Testis (tissue), 2 donors: ENCODE measurements at regions not wholly inside any gene's neighbourhood (a gene's known extent, or its start where the extent isn't known, plus 50 kb on each side); places are given as distances from the start of the nearest gene placed in this dataset.

Experiments
- DNase-seq: peaks from one replicate; pipeline ENCODE4 v3.0.0-alpha.2; 2019
- H3K27ac ChIP-seq, 2 donors: fragments of 200-600 bp; sonication (generic); one replicate each; pipeline ENCODE4 v1.5.1; 2019
- H3K27me3 ChIP-seq: fragments of 200-600 bp; sonication (generic); one replicate; pipeline ENCODE4 v1.5.1; 2019
- H3K36me3 ChIP-seq: fragments of 200-600 bp; sonication (generic); one replicate; pipeline ENCODE4 v1.5.1; 2017; ENCODE audit warnings: low read depth; ENCODE audit errors: missing control alignments
- H3K4me1 ChIP-seq: fragments of 200-600 bp; sonication (generic); one replicate; pipeline ENCODE4 v1.5.1; 2019
- H3K4me3 ChIP-seq, 2 donors: fragments of 200-600 bp; sonication (generic); one replicate each; pipeline ENCODE4 v1.5.1; 2017 to 2019
- H3K9me3 ChIP-seq: fragments of 200-600 bp; sonication (generic); one replicate; pipeline ENCODE4 v1.5.1; 2017
- POLR2A ChIP-seq: fragments of 450-650 bp; IDR thresholded peaks from one replicate; pipeline ENCODE4 v1.6.1; 2017; ENCODE audit warnings: antibody characterized with exemption, mild to moderate bottlenecking, moderate library complexity
- WGBS, 2 donors: methylation state at CpG; one replicate each; pipeline ENCODE4 v1.1.5; 2018; 5-methylcytosine and 5-hydroxymethylcytosine counted together
- intact Hi-C: fragments of 100-400 bp; cut with DNase I; formaldehyde crosslinking; loops from one replicate; pipeline ENCODE4 v1.15.1; 2023; ENCODE audit warnings: low total_unique reads
- TF ChIP-seq, protein P1 (sequence below), 3 experiments: fragments of 450-650 bp in 2 of 3; fragments of 200-600 bp in 1 of 3; sonication (generic) in 1 of 3; IDR thresholded peaks; one replicate each; pipeline ENCODE4 v1.5.1; 2016 to 2019; ENCODE audit warnings: antibody characterized with exemption in 3 of 3, mild to moderate bottlenecking in 2 of 3, moderate library complexity in 1 of 3

DNA sequence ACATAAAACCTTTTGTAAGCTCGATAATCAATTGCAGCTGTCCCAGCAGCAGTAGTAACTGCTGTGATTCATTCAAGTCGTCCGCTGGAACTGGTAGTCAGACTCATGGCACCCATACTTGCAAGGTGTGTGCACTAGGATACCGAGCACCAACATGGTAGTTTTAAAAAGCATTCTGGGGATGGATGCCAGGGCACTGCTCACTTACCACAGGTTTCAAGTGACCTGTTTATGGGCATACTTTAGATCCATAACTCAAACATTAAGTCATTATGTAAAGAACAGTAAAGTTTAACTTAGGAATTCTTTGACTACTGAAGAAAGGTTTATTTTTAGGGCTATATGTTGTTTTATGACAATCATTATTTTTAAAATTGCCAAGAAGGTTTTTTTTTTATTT lies 2277.6 kb downstream of the MAT2B start:
- H3K27me3 ChIP-seq, result no peaks in the 10 kb centered on the region
- no peak overlapping the region for H3K4me3 ChIP-seq
- intact Hi-C loops, result no loop called here
- no peak overlapping the region for H3K27ac ChIP-seq
- H3K36me3 ChIP-seq, result no peaks in the 10 kb centered on the region
- no peak for DNase-seq
- WGBS, 2 donors, result 77 to 84% methylated on average over 4 of the region's 4 CpGs
- no peaks in the 10 kb centered on the region for H3K9me3 ChIP-seq
- TF ChIP-seq, protein P1, sequence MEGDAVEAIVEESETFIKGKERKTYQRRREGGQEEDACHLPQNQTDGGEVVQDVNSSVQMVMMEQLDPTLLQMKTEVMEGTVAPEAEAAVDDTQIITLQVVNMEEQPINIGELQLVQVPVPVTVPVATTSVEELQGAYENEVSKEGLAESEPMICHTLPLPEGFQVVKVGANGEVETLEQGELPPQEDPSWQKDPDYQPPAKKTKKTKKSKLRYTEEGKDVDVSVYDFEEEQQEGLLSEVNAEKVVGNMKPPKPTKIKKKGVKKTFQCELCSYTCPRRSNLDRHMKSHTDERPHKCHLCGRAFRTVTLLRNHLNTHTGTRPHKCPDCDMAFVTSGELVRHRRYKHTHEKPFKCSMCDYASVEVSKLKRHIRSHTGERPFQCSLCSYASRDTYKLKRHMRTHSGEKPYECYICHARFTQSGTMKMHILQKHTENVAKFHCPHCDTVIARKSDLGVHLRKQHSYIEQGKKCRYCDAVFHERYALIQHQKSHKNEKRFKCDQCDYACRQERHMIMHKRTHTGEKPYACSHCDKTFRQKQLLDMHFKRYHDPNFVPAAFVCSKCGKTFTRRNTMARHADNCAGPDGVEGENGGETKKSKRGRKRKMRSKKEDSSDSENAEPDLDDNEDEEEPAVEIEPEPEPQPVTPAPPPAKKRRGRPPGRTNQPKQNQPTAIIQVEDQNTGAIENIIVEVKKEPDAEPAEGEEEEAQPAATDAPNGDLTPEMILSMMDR (IDR thresholded peaks at IDR 0.05), result no peak
- TF ChIP-seq POLR2A, result no peak
- H3K4me1 ChIP-seq, result no peaks in the 10 kb centered on the region

GRCh38 chr5:165786073-165786472 lies 2280.7 kb downstream of the MAT2B start:
- Histone ChIP-seq H3K36me3 (no peaks in the 10 kb centered on the region), H3K4me3 (no peak overlapping the region), H3K27me3 (no peaks in the 10 kb centered on the region), H3K4me1 (no peaks in the 10 kb centered on the region), H3K27ac (no peak overlapping the region), H3K9me3 (no peaks in the 10 kb centered on the region)
- no peak for DNase-seq
- 75 to 90% methylated on average over 3 of the region's 3 CpGs for WGBS, 2 donors
- intact Hi-C loops, result no loop called here
- TF ChIP-seq POLR2A, result no peak
- TF ChIP-seq, protein P1 (IDR thresholded peaks at IDR 0.05), result no peak

DNA sequence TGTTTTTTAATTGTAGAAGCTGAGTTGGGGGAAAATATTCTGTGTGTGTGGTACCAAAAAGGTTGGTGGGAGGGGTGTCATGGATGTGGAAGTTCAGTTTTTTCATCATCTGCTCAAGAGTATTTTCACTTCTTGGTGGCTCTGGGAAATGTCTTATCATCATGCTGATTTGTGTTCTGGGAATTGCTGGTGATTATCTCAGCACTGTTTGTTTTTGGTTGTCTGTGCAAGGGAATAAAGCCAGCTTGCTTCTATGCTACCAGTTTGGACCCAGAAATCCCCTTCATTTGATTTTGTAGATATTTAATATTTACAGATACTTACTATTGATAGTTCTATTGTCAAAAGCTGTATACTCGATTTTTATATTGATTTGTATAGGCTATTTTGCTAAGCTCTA lies 2289.7 kb downstream of the MAT2B start:
- 84 to 86% methylated on average over 1 of the region's 1 CpG for WGBS, 2 donors
- TF ChIP-seq, protein P1 (IDR thresholded peaks at IDR 0.05), result no peak
- TF ChIP-seq POLR2A, result no peak
- no peak overlapping the region for H3K27ac ChIP-seq
- H3K9me3 ChIP-seq, result no peaks in the 10 kb centered on the region
- H3K36me3 ChIP-seq, result no peaks in the 10 kb centered on the region
- intact Hi-C loops, result no loop called here
- no peak overlapping the region for H3K4me3 ChIP-seq
- DNase-seq, result no peak
- H3K4me1 ChIP-seq, result no peaks in the 10 kb centered on the region
- no peaks in the 10 kb centered on the region for H3K27me3 ChIP-seq

DNA sequence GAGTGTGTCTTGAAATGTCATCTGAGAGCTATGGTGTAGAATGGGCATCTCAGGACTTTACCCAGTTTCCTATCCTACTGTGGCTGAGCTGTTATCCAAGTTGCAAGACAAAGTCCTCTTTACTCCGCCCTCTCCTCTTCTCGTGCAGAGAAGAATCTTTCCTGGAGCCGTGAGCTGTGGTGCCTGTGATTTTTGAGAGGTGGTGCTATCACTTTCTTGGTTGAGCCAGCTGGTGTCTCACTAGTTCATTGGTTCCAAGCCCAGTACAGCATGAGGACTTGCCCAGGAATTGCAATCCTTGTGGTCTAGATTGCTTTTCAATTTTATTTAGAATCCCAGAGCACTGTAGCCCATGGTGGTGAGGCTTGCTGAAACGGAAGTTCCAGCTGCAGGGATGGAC lies 2300.3 kb downstream of the MAT2B start:
- no peaks in the 10 kb centered on the region for H3K9me3 ChIP-seq
- H3K4me3 ChIP-seq, result no peak overlapping the region
- H3K36me3 ChIP-seq, result no peaks in the 10 kb centered on the region
- 31 to 48% methylated on average over 4 of the region's 4 CpGs for WGBS, 2 donors
- H3K27ac ChIP-seq, result no peak overlapping the region
- no peaks in the 10 kb centered on the region for H3K4me1 ChIP-seq
- TF ChIP-seq, protein P1 (IDR thresholded peaks at IDR 0.05), result no peak
- no peak for TF ChIP-seq POLR2A
- peak; percentile 20 for DNase-seq
- no peaks in the 10 kb centered on the region for H3K27me3 ChIP-seq
- intact Hi-C loops, result no loop called here

DNA sequence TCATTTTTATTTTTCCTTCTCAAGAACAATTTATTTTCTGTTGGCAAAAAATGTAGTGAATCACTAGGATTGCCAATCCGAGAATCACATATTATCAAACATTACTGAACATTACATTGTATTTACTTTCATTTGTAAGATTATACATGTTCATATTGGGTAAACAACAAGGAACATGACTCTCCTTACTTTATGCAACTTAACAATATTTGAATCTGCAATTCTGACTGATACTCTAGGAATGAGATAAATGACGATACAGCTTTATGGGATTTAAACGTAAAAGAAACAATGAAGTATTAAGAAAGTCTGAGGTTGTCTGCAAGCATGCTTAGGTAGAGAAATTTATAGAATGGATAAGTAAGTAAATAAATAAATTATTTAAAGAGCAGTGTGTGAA lies 2302.9 kb downstream of the MAT2B start:
- no peaks in the 10 kb centered on the region for H3K36me3 ChIP-seq
- H3K9me3 ChIP-seq, result no peaks in the 10 kb centered on the region
- TF ChIP-seq, protein P1 (IDR thresholded peaks at IDR 0.05), result no peak
- TF ChIP-seq POLR2A, result no peak
- no peaks in the 10 kb centered on the region for H3K4me1 ChIP-seq
- DNase-seq, result no peak
- 75 to 81% methylated on average over 3 of the region's 3 CpGs for WGBS, 2 donors
- H3K4me3 ChIP-seq, result no peak overlapping the region
- H3K27me3 ChIP-seq, result no peaks in the 10 kb centered on the region
- no peak overlapping the region for H3K27ac ChIP-seq
- intact Hi-C loops, result no loop called here
